Cardiac septum (tissue), 1 donor: ENCODE measurements at regions not wholly inside any gene's neighbourhood (a gene's known extent, or its start where the extent isn't known, plus 50 kb on each side); places are given as distances from the start of the nearest gene placed in this dataset.
"Not testable (repeated sequence)": the region's sequence is repeated elsewhere in the genome, so short reads cannot be mapped to it uniquely, and the experiment has no call there.

Experiments
- DNase-seq: peaks from one replicate; pipeline ENCODE4 v3.0.0-alpha.2; 2020; ENCODE audit warnings: low spot score
- intact Hi-C: fragments of 100-400 bp; cut with DNase I; formaldehyde crosslinking; loops from one replicate; pipeline ENCODE4 v1.14.0; 2022
- donor health status: DM: no; HTN: no; CAD: no.

DNA sequence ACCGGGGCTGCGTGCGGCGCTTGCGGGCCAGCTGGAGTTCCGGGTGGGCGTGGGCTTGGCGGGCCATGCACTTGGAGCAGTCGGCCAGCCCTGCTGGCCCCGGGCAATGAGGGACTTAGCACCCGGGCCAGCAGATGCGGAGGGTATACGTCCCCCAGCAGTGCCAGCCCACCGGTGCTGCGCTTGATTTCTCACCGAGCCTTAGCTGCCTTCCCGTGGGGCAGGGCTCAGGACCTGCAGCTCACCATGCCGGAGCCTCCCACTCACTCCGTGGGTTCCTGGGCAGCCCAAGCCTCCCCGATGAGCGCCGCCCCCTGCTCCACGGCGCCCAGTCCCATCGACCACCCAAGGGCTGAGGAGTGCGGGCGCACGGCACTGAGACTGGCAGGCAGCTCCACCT is 51.4 kb upstream of the INPP4B start:
- intact Hi-C loops, DNase-seq: not testable (repeated sequence)

DNA sequence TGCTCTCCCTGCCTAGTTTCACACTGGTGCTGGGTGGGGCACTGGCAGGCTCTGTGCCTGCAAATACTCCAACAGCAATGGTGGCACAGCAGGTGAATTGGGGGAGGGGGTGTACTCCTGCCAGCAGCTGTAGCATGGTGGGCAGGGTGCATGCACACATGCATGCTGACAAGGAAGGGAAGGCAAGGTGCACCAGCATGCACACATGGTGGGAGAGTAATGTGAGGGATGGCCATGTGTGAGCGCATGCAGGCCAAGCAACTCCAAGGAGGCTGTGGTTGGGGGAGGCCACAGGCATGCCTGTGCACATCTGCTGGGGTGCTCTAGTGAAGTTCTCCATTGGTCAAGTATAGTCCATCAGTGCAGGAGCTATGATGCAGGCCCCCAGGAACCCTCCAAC is 54.5 kb upstream of the INPP4B start:
- intact Hi-C loops = no loop called here
- no peak for DNase-seq

DNA sequence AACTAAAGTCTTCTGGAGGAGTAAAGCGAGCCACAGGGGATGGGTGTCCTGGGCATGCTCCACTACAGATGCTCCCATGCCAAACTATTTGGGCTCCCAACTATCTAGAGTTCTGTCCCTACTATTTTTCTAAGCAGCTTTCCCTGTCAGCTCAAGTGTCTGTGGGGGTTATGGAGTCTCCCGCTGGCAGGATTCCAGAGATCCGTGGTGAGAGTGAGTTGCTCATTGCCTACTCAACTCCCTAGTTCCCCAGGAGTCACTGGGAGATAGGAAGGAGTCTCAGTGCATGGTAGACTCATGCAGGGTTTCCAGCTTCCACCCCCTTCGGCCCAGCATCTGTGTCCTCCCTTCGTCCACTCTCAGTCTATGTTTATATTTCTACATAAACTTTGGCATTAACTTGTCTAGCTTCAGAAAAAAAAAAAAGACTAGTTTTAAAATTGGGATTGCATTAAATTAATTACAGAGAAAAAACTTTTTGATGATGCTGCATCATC is 55.1 kb upstream of the INPP4B start:
- DNase-seq = no peak
- intact Hi-C loops = no loop called here

DNA sequence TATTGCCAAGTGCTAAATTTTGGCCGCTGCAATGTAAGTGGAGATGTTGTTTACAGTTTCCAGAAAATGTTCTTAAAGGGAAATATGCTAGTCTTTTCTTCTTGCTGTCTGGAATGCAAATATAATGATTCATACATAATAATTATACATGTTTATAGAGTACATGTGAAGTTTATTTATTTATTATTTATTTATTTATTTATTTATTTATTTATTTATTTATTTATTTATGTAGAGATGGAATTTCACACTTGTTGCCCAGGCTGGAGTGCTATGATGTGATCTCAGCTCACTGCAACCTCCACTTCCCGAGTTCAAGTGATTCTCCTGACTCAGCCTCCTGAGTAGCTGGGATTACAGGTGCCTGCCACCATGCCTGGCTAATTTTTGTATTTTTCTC is 57.5 kb upstream of the INPP4B start:
- intact Hi-C loops, DNase-seq: not testable (repeated sequence)

DNA sequence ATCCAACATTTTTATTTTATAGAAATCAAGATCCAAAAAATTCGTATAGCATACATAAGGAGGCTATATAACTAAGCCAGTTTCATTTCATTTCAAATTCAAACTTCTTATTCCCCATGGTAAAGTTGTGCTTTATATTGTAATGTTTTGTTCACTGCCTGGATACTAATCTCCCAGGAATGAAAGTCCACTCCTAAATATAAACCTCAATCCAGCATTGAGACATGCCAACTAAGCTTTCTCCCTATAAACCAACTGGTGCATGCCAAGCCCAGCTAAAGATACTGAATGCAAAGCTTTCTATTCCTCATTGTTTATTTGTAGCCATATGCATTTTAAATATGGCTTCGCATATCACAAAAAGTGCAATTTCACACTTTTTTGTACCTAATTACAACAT is 63.8 kb upstream of the INPP4B start:
- intact Hi-C loops = no loop called here
- no peak for DNase-seq

DNA sequence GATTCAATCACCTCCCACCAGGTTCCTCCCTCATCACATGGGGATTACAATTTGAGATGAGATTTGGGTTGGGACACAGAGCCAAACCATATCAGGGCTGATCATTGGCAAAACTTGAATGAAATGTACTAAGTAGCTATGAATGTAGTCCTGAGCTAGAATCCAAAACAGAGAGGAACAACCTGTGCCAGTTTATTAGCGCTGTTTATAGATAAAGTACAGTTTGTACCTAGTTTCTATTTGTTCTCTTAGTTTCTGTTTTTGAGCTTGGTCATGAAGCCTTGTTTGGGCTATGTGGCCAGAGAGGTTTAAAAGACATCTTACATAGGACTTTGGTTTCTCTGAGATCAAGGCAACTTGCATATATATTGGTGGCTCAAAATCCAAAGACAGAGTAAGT is 66.9 kb upstream of the INPP4B start:
- intact Hi-C loops = no loop called here
- no peak for DNase-seq

DNA sequence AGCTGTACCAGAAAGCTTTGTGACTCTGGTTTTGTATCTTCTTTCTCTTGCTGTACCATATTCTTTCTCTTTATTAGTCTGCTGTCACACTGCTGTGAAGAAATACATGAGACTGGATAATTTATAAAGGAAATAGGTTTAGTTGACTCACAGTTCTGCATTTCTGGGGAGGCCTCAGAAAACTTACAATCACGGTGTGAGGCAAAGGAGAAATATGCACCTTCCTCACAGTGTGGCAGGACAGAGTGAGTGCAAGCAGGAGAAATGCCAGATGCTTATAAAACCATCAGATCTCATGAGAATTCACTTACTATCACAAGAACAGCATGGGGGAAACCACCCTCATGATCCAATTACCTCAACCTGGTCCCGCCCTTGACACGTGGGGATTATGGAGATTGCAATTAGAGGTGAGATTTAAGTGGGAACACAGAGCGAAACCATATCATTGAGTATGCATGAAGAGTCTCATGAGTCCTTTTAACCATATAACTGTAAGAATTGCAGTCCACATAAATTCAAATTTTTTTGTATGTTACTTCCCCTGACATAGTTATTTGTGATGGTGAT is 67.4 kb upstream of the INPP4B start:
- DNase-seq = no peak
- intact Hi-C loops = no loop called here

DNA sequence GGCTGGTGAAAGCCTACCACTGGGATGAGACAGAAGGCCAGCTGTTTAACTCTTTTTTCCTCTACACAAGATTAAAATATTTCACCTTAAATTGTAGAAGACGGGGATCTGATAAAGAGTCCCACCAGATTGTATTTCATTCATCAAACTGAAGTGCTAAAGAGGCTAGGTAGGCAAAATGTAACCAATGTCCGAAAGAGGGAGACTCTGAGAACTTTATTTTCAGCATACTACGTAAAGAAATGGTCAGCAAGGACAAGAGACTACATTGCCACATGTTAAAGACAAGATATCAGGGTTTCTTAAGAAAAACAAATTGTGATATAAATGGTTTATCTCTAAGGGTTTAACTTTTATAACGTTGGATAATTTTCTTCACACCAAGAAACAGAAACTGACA is 71.6 kb upstream of the INPP4B start:
- DNase-seq = no peak
- intact Hi-C loops = no loop called here

DNA sequence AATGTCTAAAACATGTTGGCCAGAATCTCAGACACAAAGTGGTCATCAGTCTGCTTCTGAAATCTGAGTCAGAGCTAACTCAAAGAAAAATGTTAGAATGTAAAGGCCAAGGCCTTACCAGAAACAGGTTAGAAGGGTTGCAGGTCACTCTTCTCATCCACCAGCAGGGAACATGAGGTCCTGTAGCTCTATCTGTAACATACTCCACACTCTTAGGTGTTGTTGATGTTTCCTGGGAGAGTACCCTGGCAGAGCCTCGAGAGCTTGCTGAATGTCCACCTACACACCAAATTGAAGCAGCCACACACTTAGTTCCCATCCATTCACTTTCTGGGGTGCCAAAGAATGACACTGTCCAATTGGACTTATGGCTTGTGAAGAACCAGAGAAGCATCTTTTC is 76.6 kb upstream of the INPP4B start:
- no peak for DNase-seq
- intact Hi-C loops = no loop called here

DNA sequence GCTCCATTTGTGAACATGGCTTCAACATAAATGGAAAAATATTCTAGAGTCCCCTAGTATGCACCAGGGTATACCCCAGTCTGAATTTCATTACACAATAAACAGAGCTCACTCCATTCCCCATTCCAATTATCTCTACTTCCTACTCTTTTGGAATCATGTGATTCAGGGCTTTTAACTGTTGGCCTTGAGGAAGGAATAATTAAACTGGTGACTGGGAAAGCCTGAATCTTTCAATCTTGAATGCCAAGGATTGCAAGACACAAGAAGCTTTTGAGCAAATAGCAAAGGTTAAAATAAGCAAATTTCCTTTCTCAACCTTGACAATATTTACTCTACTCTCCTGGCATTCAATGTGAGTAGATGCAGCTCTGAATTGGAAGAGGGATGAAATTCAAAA is 77.5 kb upstream of the INPP4B start:
- no peak for DNase-seq
- intact Hi-C loops = no loop called here

DNA sequence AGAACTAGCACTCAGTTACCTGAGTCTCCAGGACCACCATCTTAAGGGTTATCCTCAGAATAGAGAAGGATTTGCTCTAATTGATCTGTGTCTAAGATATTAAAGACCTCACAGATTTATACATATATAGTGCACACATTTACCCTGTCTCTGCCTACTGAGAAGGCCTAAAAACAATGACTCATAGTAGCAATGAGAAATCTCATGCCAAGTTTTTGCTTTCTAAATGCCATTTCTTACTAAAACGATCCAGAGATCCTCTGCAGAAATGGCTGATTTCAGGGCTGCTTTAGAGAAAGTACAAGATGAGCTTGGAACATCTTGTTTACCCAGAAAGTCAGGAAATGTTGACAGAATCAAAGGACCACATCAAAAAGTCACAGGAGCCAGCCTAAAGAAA is 79.1 kb upstream of the INPP4B start:
- intact Hi-C loops = no loop called here
- DNase-seq = no peak

DNA sequence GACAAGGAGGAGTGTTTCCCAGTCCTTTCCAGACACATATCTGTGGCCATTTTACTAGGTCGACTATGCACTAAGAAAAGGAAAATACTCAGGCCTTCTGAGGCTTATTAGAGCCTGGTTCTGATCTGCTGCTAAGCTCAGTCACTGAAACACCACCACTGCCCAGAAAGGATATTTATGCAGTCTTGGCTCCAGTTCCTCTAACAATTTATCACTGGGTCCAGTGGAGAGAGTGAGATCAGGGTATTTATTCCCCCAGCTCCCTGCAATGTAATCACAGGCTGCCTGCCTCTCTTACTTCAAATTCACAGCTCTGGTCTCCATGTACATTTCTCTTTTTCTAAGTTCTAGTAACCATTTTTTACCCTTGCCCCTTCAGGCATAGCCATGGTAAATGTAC is 81.6 kb upstream of the INPP4B start:
- intact Hi-C loops = no loop called here

DNA sequence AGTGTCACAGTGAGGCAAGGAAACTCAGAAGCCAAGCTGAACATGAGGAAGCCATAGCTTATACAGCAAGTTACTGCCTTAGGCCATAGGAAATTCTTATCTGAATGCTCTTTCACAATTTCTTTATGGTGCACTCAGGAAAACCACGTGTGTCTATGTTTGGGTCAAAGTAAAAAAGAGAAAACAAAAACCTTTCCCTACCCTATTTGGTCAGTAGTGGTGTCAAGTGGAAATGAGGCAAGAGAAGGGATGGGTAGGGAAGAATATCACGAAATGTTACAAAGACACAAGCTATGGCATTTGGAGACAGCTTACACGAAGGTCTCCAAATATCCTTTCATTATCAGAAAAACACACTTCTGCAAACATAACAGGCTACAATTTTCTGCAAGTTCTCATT is 83.4 kb upstream of the INPP4B start:
- DNase-seq = no peak
- intact Hi-C loops = no loop called here

More for the DNA sequence above, 81.6 kb upstream of the INPP4B start:
- DNase-seq = no peak

DNA sequence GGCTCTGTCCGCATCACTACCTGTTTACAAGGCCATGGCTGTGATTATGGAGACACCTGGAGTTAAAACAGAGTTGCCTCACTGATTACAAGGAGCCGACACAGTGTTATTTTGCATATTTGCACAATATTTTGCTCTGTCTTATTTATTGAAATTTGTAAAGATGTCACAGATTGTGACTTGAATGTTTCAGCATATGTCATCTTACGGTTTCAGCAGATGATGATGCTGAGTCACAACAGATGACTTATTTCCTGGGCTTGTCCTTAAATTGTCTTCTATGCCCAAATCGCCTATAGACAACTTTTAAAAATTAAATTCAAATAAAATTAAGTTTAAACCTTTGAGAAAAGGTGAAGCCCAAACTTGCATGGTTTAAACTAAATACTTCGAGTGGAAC is 87.1 kb upstream of the INPP4B start:
- intact Hi-C loops = no loop called here
- no peak for DNase-seq

DNA sequence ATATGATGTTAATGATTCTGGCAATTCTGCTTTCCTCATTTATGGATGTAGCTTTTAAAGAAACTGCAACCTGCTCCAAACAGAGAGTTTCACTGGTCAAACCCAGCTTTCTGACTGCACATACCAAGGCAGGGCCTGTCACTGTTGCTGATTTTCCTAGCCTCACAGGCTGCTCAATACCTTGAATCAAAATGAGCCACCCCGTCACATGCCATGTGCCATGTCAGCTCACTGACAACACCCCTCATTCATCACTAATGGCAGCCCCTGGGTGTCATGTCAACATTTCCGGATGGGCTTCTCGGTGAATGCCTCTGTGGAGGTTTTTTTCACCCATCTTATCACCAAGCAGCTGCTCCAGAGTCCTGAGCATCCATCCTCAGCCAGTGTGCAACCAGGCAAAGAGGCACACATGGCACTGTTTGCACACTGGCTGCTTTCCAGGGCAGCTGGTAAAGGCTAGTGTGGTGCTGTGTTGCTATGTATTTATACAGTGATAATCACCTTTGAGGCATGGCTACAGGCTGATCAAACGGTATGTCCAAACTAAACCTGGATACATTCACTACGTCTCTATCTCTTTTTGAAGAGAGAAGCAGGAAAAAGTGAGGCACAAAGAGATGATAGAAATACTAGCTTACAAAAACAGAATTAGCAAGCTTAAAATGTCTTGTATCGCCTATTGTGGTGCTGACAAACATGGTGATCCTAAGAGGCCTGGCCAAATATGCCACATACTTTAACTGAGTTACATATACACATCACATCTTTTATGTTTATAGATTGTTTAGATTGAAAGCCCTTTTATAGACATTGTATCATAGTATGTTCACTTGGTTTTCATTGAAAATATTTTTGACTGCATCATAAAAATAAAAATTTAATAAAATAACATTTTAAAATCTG is 94.6 kb upstream of the INPP4B start:
- intact Hi-C loops = no loop called here
- no peak for DNase-seq

DNA sequence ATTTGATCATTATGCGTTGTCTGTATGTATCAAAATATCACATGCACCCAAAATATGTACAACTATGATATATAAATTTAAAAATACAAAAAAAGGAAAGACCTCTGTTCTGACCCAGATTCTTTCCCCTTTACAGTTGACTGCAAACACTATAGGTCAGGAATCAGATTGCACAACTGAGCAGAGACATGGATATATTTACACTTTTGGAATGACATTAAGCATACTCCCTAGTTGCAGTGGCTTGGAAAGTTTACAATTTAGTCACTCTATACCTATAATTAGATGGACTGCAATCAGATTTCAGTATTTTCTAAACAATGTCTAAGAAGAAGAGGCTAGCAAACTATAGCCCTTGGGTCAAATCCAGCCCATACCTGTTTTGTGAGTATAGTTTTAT is 98.5 kb upstream of the INPP4B start:
- DNase-seq = no peak
- intact Hi-C loops = no loop called here

DNA sequence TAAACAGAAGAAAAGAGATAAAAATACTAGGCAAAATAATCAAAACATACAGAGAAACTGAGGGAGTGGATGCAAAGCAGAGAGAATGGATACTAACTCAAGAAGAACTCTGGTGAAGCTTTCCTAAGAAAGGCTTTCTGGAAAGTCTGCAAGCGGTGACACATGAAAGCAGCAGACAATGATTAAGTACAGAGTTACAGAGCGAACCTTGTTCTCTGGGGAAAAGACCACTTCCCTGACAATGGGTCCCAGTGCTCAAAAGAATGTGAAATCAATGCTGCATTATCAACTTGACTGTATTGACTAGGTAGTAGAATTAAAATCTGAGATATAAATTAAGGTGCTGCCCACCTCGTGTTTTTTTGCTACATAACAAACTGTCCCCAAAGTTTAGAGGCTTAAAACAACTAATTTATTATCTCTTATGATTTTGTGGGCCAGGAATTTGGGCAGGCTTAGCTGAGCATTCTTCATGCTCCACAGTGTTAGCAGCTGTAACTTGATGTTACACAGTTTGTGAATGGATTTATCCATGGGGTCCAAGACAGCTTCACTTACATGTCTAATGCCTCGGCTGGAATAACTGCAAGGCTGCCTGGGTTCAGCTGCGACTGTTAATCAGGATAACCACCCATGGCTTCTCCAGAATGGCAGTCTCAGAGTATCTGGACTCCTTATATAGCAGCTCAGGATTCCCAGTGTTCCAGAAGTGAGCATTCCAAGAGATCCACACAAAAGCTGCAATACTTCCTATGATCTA is 106.9 kb upstream of the INPP4B start:
- intact Hi-C loops = no loop called here
- DNase-seq = no peak

DNA sequence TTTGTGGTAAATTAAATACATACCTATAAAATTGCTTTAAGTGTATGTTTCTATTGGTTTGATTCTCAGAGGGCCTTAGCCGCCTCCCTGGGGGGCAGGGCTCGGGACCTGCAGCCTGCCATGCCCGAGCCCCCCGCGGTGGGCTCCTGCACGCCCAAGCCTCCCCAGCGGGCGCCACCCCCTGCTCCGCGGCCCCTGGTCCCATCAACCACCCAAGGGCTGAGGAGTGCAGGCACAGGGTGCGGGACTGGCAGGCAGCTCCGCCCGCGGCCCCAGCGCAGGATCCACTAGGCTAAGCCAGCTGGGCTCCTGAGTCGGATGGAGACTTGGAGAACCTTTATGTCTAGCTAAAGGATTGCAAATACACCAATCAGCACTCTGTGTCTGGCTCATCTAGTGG is 108.3 kb upstream of the INPP4B start:
- intact Hi-C loops = no loop called here
- DNase-seq = no peak

DNA sequence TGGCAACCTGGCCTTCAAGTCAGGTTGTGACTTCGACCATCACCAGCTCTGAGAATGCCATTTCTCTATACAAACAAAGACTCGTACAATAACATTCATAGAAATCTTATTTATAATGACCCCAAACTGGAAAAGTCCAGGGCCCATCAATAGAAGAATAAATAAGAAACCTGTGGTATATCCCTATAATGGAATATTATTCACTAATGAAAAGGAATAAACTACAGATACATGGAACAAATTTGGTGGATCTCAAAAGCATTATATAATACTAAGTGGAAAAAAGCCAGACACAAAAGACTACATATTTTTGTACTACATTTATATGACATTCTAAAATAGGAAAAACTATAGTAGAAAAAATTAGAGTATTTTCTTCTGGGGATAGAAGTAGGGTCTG is 109.4 kb upstream of the INPP4B start:
- no peak for DNase-seq
- intact Hi-C loops = no loop called here

DNA sequence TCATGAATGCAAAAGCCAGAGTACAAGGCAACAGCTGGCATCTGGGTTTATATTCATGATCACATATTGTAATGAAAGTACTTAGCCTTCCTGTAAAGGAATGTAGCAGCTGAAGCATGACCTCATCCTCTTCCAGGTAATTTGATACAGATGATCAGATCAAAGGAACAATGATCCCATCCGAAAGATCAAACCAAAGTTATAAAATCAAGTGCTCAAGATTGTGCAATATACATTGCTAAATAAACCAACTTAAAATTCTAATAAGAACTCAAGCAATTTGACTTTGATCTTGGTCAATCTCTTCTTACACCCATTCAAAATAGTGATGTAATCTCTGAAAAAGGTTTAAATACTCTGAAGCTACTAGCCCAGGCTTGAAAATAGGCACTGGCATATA is 113.1 kb upstream of the INPP4B start:
- intact Hi-C loops = no loop called here
- DNase-seq = no peak

DNA sequence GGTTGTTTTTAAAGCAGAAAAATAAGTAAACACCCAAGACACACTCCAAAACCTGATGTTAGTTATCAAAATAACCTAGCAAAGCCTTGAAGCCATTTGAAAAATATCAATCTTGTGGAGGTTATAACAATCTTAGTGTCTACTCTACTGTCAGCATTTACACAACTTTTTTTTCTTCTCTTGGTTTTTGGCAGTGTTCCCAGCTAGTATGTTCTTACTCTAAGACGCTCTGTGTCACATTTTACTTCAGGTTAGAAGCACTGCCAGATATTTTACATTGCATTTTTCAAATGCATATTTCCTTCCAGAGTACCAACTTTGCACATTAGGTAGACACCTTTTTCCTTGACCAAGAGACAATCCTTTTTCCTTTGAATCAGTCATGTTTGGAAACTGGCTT is 114.0 kb upstream of the INPP4B start:
- DNase-seq = no peak
- intact Hi-C loops = no loop called here
